HG02884 (cell line): ENCODE measurements at regions not wholly inside any gene's neighbourhood (a gene's known extent, or its start where the extent isn't known, plus 50 kb on each side); places are given as distances from the start of the nearest gene placed in this dataset.
"Not testable (repeated sequence)": the region's sequence is repeated elsewhere in the genome, so short reads cannot be mapped to it uniquely, and the experiment has no call there.

ENCODE experiments used
- ATAC-seq: cut with Tn5 transposase; IDR thresholded peaks from one replicate; pipeline ENCODE4 v1.9.1; 2021; ENCODE audit warnings: mild to moderate bottlenecking, moderate library complexity; ENCODE audit not compliant: unreplicated experiment

GRCh38 chr15:36428102-36428845 lies 151.2 kb upstream of the CDIN1 start:
- no peak for ATAC-seq

GRCh38 chr15:36429707-36430106 lies 149.7 kb upstream of the CDIN1 start:
- ATAC-seq, result no peak

DNA sequence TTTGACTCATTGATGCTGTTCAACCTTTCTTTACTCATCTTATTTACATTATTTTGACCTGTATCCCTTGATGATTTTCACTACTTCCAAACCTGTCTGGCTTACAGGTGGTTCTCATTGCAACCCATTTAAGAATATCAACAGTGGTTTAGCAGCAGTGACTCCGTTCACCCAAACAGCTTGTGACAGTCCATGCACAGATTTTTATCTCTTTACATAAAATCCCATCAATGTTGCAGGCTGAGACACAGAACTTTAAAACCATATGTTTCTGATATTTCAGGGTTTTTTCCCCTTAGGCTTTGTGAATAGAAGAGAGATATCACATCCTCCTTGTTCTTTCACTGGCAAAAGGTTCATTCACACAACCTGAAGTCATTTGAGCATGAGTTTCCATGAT lies 149.1 kb upstream of the CDIN1 start:
- ATAC-seq, result no peak

- ATAC-seq, result no peak
Measured at GRCh38 chr15:36430726-36431265, 148.6 kb upstream of the CDIN1 start.

DNA sequence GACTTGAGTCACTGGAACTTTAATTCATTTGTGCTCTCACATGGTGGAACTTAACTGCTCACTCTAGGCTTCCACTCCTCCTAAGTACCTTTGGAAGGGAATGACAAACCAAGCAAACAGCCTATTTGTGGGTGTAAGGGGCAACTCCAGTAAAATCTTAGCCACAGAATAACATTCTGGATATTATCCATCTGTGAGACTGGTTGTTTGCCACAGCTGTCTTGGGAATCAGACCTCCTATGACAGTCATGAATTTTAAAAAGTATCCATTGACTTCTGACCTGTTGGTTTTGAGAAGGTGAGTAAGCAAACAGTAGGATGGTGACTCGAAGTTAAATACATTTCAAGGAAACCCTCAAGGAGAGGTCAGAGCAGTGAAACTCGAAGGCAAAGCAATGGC lies 147.3 kb upstream of the CDIN1 start:
- no peak for ATAC-seq

DNA sequence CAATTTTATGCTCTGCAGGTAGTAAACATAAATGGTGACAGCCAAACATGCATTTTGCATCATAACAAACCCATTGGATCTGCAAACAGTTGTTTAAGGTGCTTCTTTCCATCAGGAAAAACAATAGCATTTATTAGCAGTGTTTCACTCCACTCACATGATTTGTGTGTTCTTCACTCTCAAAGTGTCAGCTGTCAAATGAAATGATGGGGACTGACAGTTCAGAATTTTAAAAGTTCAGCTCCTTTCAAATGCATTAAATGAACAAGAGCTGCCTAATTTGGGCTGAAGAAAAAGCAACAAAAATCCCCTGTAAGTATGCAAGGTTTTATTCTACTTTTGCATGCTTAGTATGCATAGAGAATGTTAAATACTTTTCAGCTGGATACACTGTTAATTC lies 145.2 kb upstream of the CDIN1 start:
- no peak for ATAC-seq

- ATAC-seq, result no peak
Measured at GRCh38 chr15:36438499-36438898, 140.9 kb upstream of the CDIN1 start.

DNA sequence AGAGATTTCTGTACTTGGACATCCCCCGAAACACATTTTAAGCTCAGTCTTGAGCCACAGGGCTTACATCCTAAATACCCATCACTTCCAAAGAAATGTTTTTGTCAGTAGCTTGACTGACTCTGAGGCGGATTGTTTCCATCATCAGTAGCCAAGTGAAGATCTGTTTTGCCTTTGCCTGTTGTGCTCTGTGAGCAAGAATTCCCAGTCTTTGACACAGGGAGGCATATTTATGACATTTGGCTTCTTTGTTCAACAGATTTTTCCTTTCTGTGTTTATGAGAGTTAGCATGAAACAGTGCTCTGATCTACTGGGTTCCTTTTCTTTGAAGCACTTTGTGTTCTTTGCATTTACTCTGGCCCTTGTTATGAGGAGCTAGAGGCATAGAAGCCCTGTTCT lies 132.1 kb upstream of the CDIN1 start:
- ATAC-seq, result no peak

- ATAC-seq, result no peak
Measured at GRCh38 chr15:36448418-36448817, 131.0 kb upstream of the CDIN1 start.

DNA sequence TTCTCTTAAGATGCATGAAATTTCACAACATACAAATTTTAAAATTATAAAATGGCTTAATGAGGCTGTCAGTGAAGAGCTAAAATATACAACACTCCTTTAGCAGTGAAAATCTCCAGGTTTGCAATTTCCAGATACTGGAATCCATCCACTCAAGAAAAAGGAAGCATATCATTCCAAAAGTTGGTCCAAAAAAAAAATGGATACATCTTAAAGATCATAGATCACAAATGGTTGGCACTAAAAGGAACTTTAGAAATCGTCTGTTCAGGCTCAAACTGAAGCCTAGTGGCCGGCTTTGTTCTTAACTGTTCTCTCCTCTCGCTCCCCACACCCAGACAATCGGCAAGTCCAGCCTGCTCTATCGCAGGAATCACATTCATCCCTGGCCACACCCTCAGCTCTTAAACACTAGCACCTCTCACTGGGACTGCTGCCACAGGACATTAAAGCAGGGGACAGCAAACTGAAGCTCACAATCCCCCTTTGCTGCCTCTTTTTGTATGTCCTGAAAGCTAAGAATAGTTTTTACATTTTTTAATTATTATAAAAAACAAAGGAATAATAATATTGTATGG lies 130.3 kb upstream of the CDIN1 start:
- ATAC-seq, result no peak

GRCh38 chr15:36449662-36450145 lies 129.7 kb upstream of the CDIN1 start:
- no peak for ATAC-seq

GRCh38 chr15:36454244-36454643 lies 125.2 kb upstream of the CDIN1 start:
- not testable (repeated sequence) for ATAC-seq

- ATAC-seq, result no peak
Measured at GRCh38 chr15:36458411-36458810, 121.0 kb upstream of the CDIN1 start.

DNA sequence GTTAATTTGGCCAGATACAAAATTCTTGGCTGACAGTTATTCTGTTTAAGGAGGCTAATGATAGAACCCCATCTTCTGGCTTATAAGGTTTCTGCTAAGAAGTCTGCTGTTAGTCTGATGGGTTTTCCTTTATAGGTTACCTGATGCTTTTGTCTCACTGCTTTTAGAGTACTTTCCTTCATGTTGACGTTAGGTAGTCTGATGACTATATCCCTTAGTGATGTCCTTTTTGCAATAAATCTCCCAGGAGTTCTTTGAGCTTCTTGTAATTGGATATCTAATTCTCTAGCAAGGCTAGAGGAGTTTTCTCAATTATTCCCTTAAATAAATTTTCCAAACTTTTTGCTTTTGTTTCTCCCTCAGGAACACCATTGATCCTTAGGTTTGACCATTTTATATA lies 114.1 kb upstream of the CDIN1 start:
- no peak for ATAC-seq

DNA sequence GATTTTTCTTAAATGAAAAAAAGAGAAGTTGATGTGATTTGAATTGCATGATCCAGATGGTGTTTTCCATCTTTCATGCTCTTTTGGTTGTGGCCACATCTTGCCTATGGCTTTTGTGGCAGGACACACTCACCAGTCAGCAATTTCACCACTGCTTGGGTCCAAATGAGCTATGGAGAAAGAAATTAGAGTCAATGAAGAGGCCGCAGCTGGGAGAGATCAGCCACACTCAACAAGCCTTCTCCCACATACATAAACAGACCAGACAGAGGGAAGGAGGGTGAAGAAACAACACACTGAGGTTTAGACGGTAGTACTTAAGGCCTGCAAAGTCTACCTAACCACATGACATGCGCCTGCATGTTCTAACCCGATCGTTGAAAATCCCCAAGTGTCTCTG lies 110.7 kb upstream of the CDIN1 start:
- ATAC-seq, result no peak

- ATAC-seq, result no peak
Measured at GRCh38 chr15:36469311-36469966, 110.0 kb upstream of the CDIN1 start.

DNA sequence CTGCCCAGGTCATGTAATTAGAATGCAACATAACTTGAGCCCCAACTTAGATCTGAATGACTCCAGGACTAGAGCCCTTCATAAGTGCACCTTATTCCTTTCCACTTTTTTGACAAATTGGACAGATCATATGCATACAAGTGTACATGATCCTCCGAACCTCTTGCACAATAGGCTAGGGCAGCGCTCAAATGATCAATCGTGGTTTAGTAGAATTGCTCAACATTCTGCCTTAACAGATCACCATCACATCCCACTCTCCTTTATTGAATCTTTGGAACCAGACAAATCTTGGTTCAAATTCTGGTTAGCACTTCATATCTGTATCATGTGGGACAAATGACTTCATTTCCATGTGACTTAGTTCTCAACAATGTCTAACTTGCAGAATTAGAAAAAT lies 106.8 kb upstream of the CDIN1 start:
- no peak for ATAC-seq

GRCh38 chr15:36478561-36478960 lies 100.9 kb upstream of the CDIN1 start:
- ATAC-seq, result no peak

DNA sequence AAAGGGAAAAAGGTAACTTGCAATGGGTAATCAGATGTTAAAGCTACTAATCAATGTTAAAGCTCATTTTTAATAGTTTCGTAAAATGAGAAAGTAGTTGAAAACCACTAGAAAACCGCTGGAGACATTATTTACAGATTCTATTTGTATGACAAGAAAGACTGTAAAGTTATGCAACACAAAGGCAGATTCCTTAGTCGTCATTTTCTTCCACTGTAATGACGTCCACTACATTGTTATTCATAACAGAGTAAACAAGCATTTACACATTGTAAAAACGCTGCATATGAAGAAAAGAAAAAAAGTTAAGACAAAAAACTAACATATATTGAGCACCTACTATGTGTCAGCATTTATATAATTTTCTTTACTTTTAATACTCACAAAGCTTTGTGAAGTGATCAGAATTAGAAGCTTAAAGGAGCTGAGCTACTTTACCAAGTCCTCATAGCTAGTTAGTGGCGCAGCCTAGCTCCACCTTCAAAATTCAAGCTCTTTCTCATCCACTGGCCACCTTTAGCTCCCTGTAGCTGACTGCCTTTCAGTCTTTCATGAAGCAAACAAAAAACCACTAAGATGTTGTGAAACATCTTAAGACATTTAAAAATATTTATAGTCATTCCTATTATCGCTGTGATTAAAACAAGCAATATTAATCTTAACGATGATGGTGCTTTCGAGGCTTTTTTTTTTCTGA lies 100.1 kb upstream of the CDIN1 start:
- no peak for ATAC-seq

- ATAC-seq, result no peak
Measured at GRCh38 chr15:36481156-36481555, 98.3 kb upstream of the CDIN1 start.

DNA sequence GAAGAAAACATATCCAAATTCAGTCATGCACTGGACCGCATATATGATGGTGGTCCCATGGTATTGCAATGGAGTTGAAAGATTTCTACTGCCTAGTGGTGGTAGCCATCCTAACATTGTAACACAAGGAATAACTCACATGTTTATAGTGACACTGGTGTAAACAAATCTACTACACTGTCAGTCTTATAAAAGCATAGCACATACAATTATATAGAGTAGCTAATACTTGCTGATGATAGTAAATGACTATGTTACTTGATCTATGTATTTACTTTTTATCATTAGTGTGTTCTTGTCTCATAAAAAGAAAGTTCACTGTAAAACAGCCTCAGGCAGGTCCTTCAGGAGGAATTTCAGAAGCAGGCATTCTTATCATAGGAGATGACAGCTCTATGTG lies 96.0 kb upstream of the CDIN1 start:
- no peak for ATAC-seq
